ENCODE measurements at regions not wholly inside any gene's neighbourhood (a gene's known extent, or its start where the extent isn't known, plus 50 kb on each side); places are given as distances from the start of the nearest gene placed in this dataset.

GRCh38 chr1:82390627-82391026 lies 589.9 kb downstream of the ADGRL2 start:
- TF ChIP-seq, protein P1, sequence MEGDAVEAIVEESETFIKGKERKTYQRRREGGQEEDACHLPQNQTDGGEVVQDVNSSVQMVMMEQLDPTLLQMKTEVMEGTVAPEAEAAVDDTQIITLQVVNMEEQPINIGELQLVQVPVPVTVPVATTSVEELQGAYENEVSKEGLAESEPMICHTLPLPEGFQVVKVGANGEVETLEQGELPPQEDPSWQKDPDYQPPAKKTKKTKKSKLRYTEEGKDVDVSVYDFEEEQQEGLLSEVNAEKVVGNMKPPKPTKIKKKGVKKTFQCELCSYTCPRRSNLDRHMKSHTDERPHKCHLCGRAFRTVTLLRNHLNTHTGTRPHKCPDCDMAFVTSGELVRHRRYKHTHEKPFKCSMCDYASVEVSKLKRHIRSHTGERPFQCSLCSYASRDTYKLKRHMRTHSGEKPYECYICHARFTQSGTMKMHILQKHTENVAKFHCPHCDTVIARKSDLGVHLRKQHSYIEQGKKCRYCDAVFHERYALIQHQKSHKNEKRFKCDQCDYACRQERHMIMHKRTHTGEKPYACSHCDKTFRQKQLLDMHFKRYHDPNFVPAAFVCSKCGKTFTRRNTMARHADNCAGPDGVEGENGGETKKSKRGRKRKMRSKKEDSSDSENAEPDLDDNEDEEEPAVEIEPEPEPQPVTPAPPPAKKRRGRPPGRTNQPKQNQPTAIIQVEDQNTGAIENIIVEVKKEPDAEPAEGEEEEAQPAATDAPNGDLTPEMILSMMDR (IDR thresholded peaks at IDR 0.05), result no peak
- TF ChIP-seq POLR2A (IDR thresholded peaks at IDR 0.05), result no peak
